IMR-90 (cell line): ENCODE measurements at regions not wholly inside any gene's neighbourhood (a gene's known extent, or its start where the extent isn't known, plus 50 kb on each side); places are given as distances from the start of the nearest gene placed in this dataset.

Source experiments
- ATAC-seq: fragments of 200-7000 bp; cut with Tn5 transposase; 2 replicates; pipeline ENCODE4 v1.9.1; 2020; ENCODE audit warnings: low read depth, mild to moderate bottlenecking, moderate library complexity
- BruUV-seq: library from RNA; stranded (reverse); fragments of 400-500 nt; replicated peaks from 2 replicates; lab custom pipeline; 2021; lab: Mats Ljungman, UMichigan
- CTCF ChIA-PET: fragments of 300-600 bp; formaldehyde crosslinking; extraction: SDS; loops from one replicate; lab custom pipeline; 2021; ENCODE audit warnings: antibody characterized with exemption; lab: Yijun Ruan, JAX
- POLR2A ChIA-PET: fragments of 300-600 bp; sonication (Branson Sonifier 250); formaldehyde crosslinking; loops from one replicate; lab custom pipeline; 2022; ENCODE audit warnings: antibody characterized with exemption; ENCODE audit not compliant: unreplicated experiment; lab: Charles Lee
- DNase-seq: peaks from one replicate; pipeline ENCODE4 v3.0.0; 2013
- H2AFZ ChIP-seq: replicated peaks from 2 replicates; pipeline ENCODE3; 2013; ENCODE audit warnings: low read length, mild to moderate bottlenecking; ENCODE audit not compliant: poor library complexity
- H2AK5ac ChIP-seq: 2 replicates; pipeline ENCODE4 v1.6.1; 2013; ENCODE audit warnings: low read depth, low read length, inconsistent platforms
- H2AK9ac ChIP-seq: replicated peaks from 2 replicates; pipeline ENCODE3; 2013; ENCODE audit warnings: mild to moderate bottlenecking, low read depth, low read length, moderate library complexity; ENCODE audit not compliant: poor library complexity
- H2BK120ac ChIP-seq: 2 replicates; pipeline ENCODE4 v1.6.1; 2013; ENCODE audit warnings: low read depth, low read length, inconsistent platforms
- H2BK15ac ChIP-seq: 3 replicates; pipeline ENCODE4 v1.6.1; 2013; ENCODE audit warnings: low read depth, low read length, inconsistent platforms
- H2BK20ac ChIP-seq: 2 replicates; pipeline ENCODE4 v1.6.1; 2013; ENCODE audit warnings: low read depth, mild to moderate bottlenecking, inconsistent platforms, low read length, moderate library complexity
- H2BK5ac ChIP-seq: 2 replicates; pipeline ENCODE4 v1.6.1; 2013; ENCODE audit warnings: mild to moderate bottlenecking, low read depth, low read length, inconsistent platforms; ENCODE audit not compliant: poor library complexity, severe bottlenecking
- H3K14ac ChIP-seq: replicated peaks from 2 replicates; pipeline ENCODE4 v1.6.1; 2013; ENCODE audit warnings: low read depth, low read length, inconsistent platforms
- H3K18ac ChIP-seq: 2 replicates; pipeline ENCODE4 v1.6.1; 2013; ENCODE audit warnings: low read depth, low read length, control low read depth
- H3K23ac ChIP-seq: 2 replicates; pipeline ENCODE4 v1.6.1; 2013; ENCODE audit warnings: low read depth, low read length, inconsistent platforms
- H3K27ac ChIP-seq: 2 replicates; pipeline ENCODE4 v1.5.1; 2013; ENCODE audit warnings: mild to moderate bottlenecking, control low read depth, low read length; ENCODE audit not compliant: insufficient read depth
- H3K27me3 ChIP-seq: 2 replicates; pipeline ENCODE4 v1.6.1; 2013; ENCODE audit warnings: low read length; ENCODE audit not compliant: control insufficient read depth, insufficient read depth
- H3K36me3 ChIP-seq: 2 replicates; pipeline ENCODE4 v1.6.1; 2013; ENCODE audit warnings: low read length, mixed read lengths; ENCODE audit not compliant: control insufficient read depth, insufficient read depth
- H3K4ac ChIP-seq: 2 replicates; pipeline ENCODE4 v1.6.1; 2013; ENCODE audit warnings: low read depth, low read length, inconsistent platforms
- H3K4me1 ChIP-seq: 2 replicates; pipeline ENCODE4 v1.6.1; 2013; ENCODE audit warnings: low read length, mixed read lengths; ENCODE audit not compliant: control insufficient read depth, insufficient read depth
- H3K4me2 ChIP-seq: 2 replicates; pipeline ENCODE4 v1.6.1; 2013; ENCODE audit warnings: low read depth, mild to moderate bottlenecking, control low read depth, low read length, moderate library complexity
- H3K4me3 ChIP-seq: 2 replicates; pipeline ENCODE4 v1.5.1; 2013; ENCODE audit warnings: low read depth, mild to moderate bottlenecking, control low read depth, low read length, moderate library complexity; ENCODE audit not compliant: insufficient read depth
- H3K56ac ChIP-seq: 2 replicates; pipeline ENCODE4 v1.6.1; 2013; ENCODE audit warnings: low read length, inconsistent platforms; ENCODE audit not compliant: insufficient read depth; ENCODE audit errors: extremely low read depth
- H3K79me1 ChIP-seq, 2 experiments: 2 replicates each; pipeline ENCODE4 v1.6.1; 2013; ENCODE audit warnings: low read length in 2 of 2, inconsistent platforms in 1 of 2, low read depth in 1 of 2
- H3K9ac ChIP-seq: 2 replicates; pipeline ENCODE4 v1.6.1; 2013; ENCODE audit warnings: low read depth, low read length, control low read depth
- H3K9me1 ChIP-seq: 2 replicates; pipeline ENCODE4 v1.6.1; 2013; ENCODE audit warnings: low read length, inconsistent platforms; ENCODE audit not compliant: insufficient read depth
- H3K9me3 ChIP-seq: 2 replicates; pipeline ENCODE4 v1.6.1; 2013; ENCODE audit warnings: low read length; ENCODE audit not compliant: control insufficient read depth, insufficient read depth
- H4K20me1 ChIP-seq: 2 replicates; pipeline ENCODE4 v1.6.1; 2013; ENCODE audit warnings: low read length, inconsistent platforms; ENCODE audit not compliant: insufficient read depth
- H4K5ac ChIP-seq: 2 replicates; pipeline ENCODE4 v1.6.1; 2013; ENCODE audit warnings: mild to moderate bottlenecking, low read depth, low read length, control low read depth
- H4K8ac ChIP-seq, 2 experiments: 2 replicates each; pipeline ENCODE4 v1.6.1; 2013; ENCODE audit warnings: low read depth in 2 of 2, low read length in 2 of 2, control low read depth in 1 of 2, inconsistent platforms in 1 of 2
- H4K91ac ChIP-seq: 2 replicates; pipeline ENCODE4 v1.6.1; 2013; ENCODE audit warnings: low read depth, low read length, inconsistent platforms; ENCODE audit not compliant: insufficient read depth
- WGBS, 2 experiments: methylation state at CpG; one replicate each; pipeline versions ENCODE4 v1.1.5 to v1.1.7; 2013; ENCODE audit warnings: missing lambda C conversion rate in 2 of 2; ENCODE audit not compliant: insufficient read length in 1 of 2; ENCODE audit errors: extremely low coverage in 2 of 2; 5-methylcytosine and 5-hydroxymethylcytosine counted together
- dilution Hi-C: fragments of 300-500 bp; cut with HindIII; formaldehyde crosslinking; loops from one replicate; pipeline ENCODE4 v1.14.3; 2018; ENCODE audit warnings: low sequenced_read_pairs; ENCODE audit not compliant: unreplicated experiment
- in situ Hi-C: fragments of 300-500 bp; cut with MboI; formaldehyde crosslinking; loops from 3 replicates; pipeline ENCODE4 v1.14.3; 2019; ENCODE audit warnings: low sequenced_read_pairs, inconsistent platforms, mixed read lengths
- intact Hi-C: fragments of 100-400 bp; cut with micrococcal nuclease; formaldehyde crosslinking; loops from 2 replicates; pipeline ENCODE4 v1.10.0; 2022
- TF ChIP-seq, protein P1 (sequence below): fragments of 150-350 bp; IDR thresholded peaks from 2 replicates; pipeline ENCODE4 v1.6.1; 2017; ENCODE audit warnings: mild to moderate bottlenecking, antibody characterized with exemption, low read length, low read depth

DNA sequence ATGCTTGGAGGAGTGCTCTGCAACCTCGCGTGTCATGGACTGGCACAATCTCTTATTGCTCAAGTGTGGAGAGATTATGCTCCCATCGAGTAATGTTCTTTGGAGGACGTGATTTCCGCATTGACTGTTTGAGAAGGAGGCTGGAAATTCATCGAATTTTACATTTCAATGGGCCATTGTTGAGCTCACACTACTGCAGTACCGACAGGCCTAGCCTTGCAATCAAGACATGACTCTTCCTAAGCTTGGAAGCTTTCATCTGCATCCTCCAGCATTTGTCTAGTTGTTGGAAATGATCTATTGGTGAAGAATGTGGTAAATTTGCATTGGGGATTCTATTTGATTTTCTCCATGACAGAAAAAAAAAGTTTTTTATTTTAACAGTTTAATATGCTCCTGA is 156.8 kb downstream of the FZD1 start:
- Histone ChIP-seq H2BK20ac (no peak overlapping the region), H3K36me3 (no peaks in the 10 kb centered on the region), H3K27me3 (peaks cover 3% of the 10 kb centered on the region), H2AFZ (no peak overlapping the region), H3K27ac (no peak overlapping the region), H4K5ac (no peak overlapping the region), H3K4me1 (no peaks in the 10 kb centered on the region), H4K8ac (no peak overlapping the region), H2AK9ac (no peak overlapping the region), H2BK15ac (no peak overlapping the region), H3K79me1 (no peaks in the 10 kb centered on the region), H3K4ac (no peak overlapping the region), H3K9me3 (no peaks in the 10 kb centered on the region), H3K14ac (no peak overlapping the region), H3K9ac (no peak overlapping the region), H3K4me2 (no peak overlapping the region), H3K18ac (no peak overlapping the region), H3K4me3 (no peak overlapping the region), H2BK5ac (no peak overlapping the region), H4K20me1 (no peaks in the 10 kb centered on the region), H3K23ac (no peak overlapping the region), H4K91ac (no peak overlapping the region), H2AK5ac (no peak overlapping the region), H3K56ac (no peak overlapping the region), H2BK120ac (no peak overlapping the region), H3K9me1 (no peaks in the 10 kb centered on the region)
- POLR2A ChIA-PET: no interaction called here
- no TSS peak for BruUV-seq
- DNase-seq (no peak), ATAC-seq (no peak)
- in situ Hi-C loops: no loop called here
- dilution Hi-C loops: no loop called here
- 90% methylated on average over 2 of the region's 7 CpGs; no CpG with 5 or more reads in 1 of the 2 experiments for WGBS, 2 experiments
- intact Hi-C loops: no loop called here
- CTCF ChIA-PET: no interaction called here
- TF ChIP-seq, protein P1, sequence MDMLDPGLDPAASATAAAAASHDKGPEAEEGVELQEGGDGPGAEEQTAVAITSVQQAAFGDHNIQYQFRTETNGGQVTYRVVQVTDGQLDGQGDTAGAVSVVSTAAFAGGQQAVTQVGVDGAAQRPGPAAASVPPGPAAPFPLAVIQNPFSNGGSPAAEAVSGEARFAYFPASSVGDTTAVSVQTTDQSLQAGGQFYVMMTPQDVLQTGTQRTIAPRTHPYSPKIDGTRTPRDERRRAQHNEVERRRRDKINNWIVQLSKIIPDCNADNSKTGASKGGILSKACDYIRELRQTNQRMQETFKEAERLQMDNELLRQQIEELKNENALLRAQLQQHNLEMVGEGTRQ: no peak
